RWPE2 (cell line): ENCODE measurements at regions not wholly inside any gene's neighbourhood (a gene's known extent, or its start where the extent isn't known, plus 50 kb on each side); places are given as distances from the start of the nearest gene placed in this dataset.

Experiments
- ATAC-seq: fragments of 200-7000 bp; cut with Tn5 transposase; 3 replicates; pipeline ENCODE4 v1.9.1; 2021; ENCODE audit warnings: low read depth
- DNase-seq: peaks from one replicate; pipeline ENCODE4 v3.0.0-alpha.2; 2020; ENCODE audit warnings: low spot score
- H3K27ac ChIP-seq: fragments of 450-650 bp; 2 replicates; pipeline ENCODE4 v1.5.1; 2017; ENCODE audit warnings: mild to moderate bottlenecking; ENCODE audit not compliant: poor library complexity, severe bottlenecking
- H3K27me3 ChIP-seq: fragments of 250-450 bp; sonication (Bioruptor Pico); 2 replicates; pipeline ENCODE4 v1.5.1; 2021; ENCODE audit warnings: mild to moderate bottlenecking, moderate library complexity; ENCODE audit not compliant: insufficient read depth, poor library complexity, severe bottlenecking
- H3K36me3 ChIP-seq: fragments of 250-450 bp; sonication (Bioruptor Pico); 2 replicates; pipeline ENCODE4 v1.5.1; 2020; ENCODE audit warnings: low read depth, mild to moderate bottlenecking, moderate library complexity
- H3K4me1 ChIP-seq: fragments of 250-450 bp; sonication (Bioruptor Pico); 2 replicates; pipeline ENCODE4 v1.5.1; 2021; ENCODE audit warnings: mild to moderate bottlenecking, moderate library complexity; ENCODE audit not compliant: insufficient read depth, poor library complexity, severe bottlenecking
- H3K4me3 ChIP-seq: fragments of 250-450 bp; sonication (Bioruptor Pico); 2 replicates; pipeline ENCODE4 v1.5.1; 2021; ENCODE audit warnings: mild to moderate bottlenecking, moderate library complexity; ENCODE audit not compliant: severe bottlenecking
- H3K9me3 ChIP-seq: fragments of 250-450 bp; sonication (Bioruptor Pico); 2 replicates; pipeline ENCODE4 v1.5.1; 2021; ENCODE audit warnings: mild to moderate bottlenecking, moderate library complexity; ENCODE audit not compliant: severe bottlenecking
- TF ChIP-seq, protein P1 (sequence below): fragments of 450-650 bp; IDR thresholded peaks from one replicate; pipeline ENCODE4 v1.5.1; 2017; ENCODE audit warnings: mild to moderate bottlenecking, moderate library complexity; ENCODE audit not compliant: poor library complexity, severe bottlenecking

DNA sequence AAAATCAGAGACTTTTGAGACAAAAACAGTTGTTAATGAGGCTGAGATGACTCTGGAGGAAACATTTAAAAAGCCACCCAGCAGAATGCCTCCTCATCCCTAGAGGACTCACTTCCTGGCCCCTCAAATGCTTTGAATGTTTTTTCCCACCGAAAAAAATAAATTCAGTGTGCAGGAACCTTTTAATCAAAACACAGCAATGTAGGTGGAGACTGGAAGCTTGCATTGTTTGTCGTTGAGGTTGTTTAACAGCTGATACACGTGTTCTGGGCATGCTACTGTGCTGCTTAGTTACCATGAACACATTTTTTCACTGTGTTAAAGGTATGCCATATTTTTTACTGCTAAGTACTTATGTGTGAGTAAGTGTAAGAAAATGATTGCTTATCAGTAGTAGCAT is 65.7 kb upstream of the ADCY2 start:
- Histone ChIP-seq H3K9me3 (peaks cover 3% of the 10 kb centered on the region), H3K4me3 (no peak overlapping the region), H3K27me3 (no peaks in the 10 kb centered on the region), H3K36me3 (no peaks in the 10 kb centered on the region), H3K27ac (no peak overlapping the region), H3K4me1 (no peaks in the 10 kb centered on the region)
- ATAC-seq (no peak), DNase-seq (no peak)
- TF ChIP-seq, protein P1, sequence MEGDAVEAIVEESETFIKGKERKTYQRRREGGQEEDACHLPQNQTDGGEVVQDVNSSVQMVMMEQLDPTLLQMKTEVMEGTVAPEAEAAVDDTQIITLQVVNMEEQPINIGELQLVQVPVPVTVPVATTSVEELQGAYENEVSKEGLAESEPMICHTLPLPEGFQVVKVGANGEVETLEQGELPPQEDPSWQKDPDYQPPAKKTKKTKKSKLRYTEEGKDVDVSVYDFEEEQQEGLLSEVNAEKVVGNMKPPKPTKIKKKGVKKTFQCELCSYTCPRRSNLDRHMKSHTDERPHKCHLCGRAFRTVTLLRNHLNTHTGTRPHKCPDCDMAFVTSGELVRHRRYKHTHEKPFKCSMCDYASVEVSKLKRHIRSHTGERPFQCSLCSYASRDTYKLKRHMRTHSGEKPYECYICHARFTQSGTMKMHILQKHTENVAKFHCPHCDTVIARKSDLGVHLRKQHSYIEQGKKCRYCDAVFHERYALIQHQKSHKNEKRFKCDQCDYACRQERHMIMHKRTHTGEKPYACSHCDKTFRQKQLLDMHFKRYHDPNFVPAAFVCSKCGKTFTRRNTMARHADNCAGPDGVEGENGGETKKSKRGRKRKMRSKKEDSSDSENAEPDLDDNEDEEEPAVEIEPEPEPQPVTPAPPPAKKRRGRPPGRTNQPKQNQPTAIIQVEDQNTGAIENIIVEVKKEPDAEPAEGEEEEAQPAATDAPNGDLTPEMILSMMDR, result no peak

GRCh38 chr5:7331131-7331530 is 64.8 kb upstream of the ADCY2 start:
- Histone ChIP-seq H3K4me1 (no peaks in the 10 kb centered on the region), H3K36me3 (no peaks in the 10 kb centered on the region)

More at GRCh38 chr5:7331131-7331530, 64.8 kb upstream of the ADCY2 start:
- no peak for DNase-seq
- Histone ChIP-seq H3K27ac (no peak overlapping the region), H3K27me3 (no peaks in the 10 kb centered on the region), H3K4me3 (no peak overlapping the region), H3K9me3 (peaks cover 3% of the 10 kb centered on the region)
- TF ChIP-seq, protein P1, result no peak
- no peak for ATAC-seq
